GM23338 (cell line): ENCODE measurements at regions not wholly inside any gene's neighbourhood (a gene's known extent, or its start where the extent isn't known, plus 50 kb on each side); places are given as distances from the start of the nearest gene placed in this dataset.

Source experiments
- ATAC-seq: fragments of 200-7000 bp; cut with Tn5 transposase; 3 replicates; pipeline ENCODE4 v1.9.1; 2020
- DNase-seq: peaks from one replicate; pipeline ENCODE4 v3.0.0-alpha.2; 2015; ENCODE audit warnings: low spot score
- H2AFZ ChIP-seq: fragments of 200-600 bp; sonication (generic); 2 replicates; pipeline ENCODE4 v1.8.0; 2016; ENCODE audit warnings: antibody characterized with exemption, mild to moderate bottlenecking, moderate library complexity
- H3F3A ChIP-seq: fragments of 200-600 bp; sonication (generic); replicated peaks from 2 replicates; pipeline ENCODE4 v1.8.0; 2017; ENCODE audit warnings: antibody characterized with exemption, mixed run types, low read depth
- H3K27ac ChIP-seq: fragments of 200-600 bp; sonication (generic); 2 replicates; pipeline ENCODE4 v1.6.1; 2016; ENCODE audit warnings: low read depth
- H3K27me3 ChIP-seq: fragments of 200-600 bp; sonication (generic); 2 replicates; pipeline ENCODE4 v1.8.0; 2016; ENCODE audit warnings: mild to moderate bottlenecking, mixed run types, moderate library complexity; ENCODE audit not compliant: insufficient read depth
- H3K36me3 ChIP-seq: fragments of 200-600 bp; sonication (generic); 2 replicates; pipeline ENCODE4 v1.8.0; 2016; ENCODE audit warnings: mild to moderate bottlenecking; ENCODE audit not compliant: insufficient read depth
- H3K4me1 ChIP-seq: fragments of 200-600 bp; sonication (generic); 2 replicates; pipeline ENCODE4 v1.8.0; 2016; ENCODE audit warnings: mild to moderate bottlenecking, moderate library complexity; ENCODE audit not compliant: insufficient read depth
- H3K4me2 ChIP-seq: fragments of 200-600 bp; sonication (generic); 2 replicates; pipeline ENCODE4 v1.7.1; 2017; ENCODE audit warnings: mixed run types
- H3K4me3 ChIP-seq: fragments of 200-600 bp; sonication (generic); 2 replicates; pipeline ENCODE4 v1.6.1; 2016; ENCODE audit warnings: mixed run types
- H3K79me2 ChIP-seq: fragments of 200-600 bp; sonication (generic); replicated peaks from 2 replicates; pipeline ENCODE4 v1.8.0; 2017; ENCODE audit warnings: mild to moderate bottlenecking; ENCODE audit not compliant: insufficient read depth
- H3K9me2 ChIP-seq: fragments of 200-600 bp; sonication (generic); 2 replicates; pipeline ENCODE4 v1.8.0; 2017; ENCODE audit not compliant: insufficient read depth
- H4K20me1 ChIP-seq: fragments of 200-600 bp; sonication (generic); replicated peaks from 2 replicates; pipeline ENCODE4 v1.8.0; 2017; ENCODE audit warnings: mild to moderate bottlenecking; ENCODE audit not compliant: insufficient read depth
- H3K27ac Mint-ChIP-seq: 2 replicates; pipeline ENCODE4 v1.8.0; 2020; ENCODE audit warnings: inconsistent platforms, mild to moderate bottlenecking, moderate library complexity, mixed read lengths
- H3K27me3 Mint-ChIP-seq: 3 replicates; pipeline ENCODE4 v1.8.0; 2022; ENCODE audit warnings: low read depth, mild to moderate bottlenecking, moderate library complexity, mixed read lengths, inconsistent platforms; ENCODE audit not compliant: insufficient read depth, poor library complexity
- H3K36me3 Mint-ChIP-seq: 3 replicates; pipeline ENCODE4 v1.8.0; 2021; ENCODE audit warnings: low read depth, mild to moderate bottlenecking, inconsistent platforms, moderate library complexity, mixed read lengths
- H3K4me1 Mint-ChIP-seq: 3 replicates; pipeline ENCODE4 v1.8.0; 2020; ENCODE audit warnings: mild to moderate bottlenecking, inconsistent platforms, mixed read lengths
- H3K4me3 Mint-ChIP-seq: 3 replicates; pipeline ENCODE4 v1.8.0; 2021; ENCODE audit warnings: moderate library complexity, mild to moderate bottlenecking, inconsistent platforms, mixed read lengths
- H3K9me3 Mint-ChIP-seq: 3 replicates; pipeline ENCODE4 v1.8.0; 2020; ENCODE audit warnings: moderate library complexity, mild to moderate bottlenecking, inconsistent platforms, mixed read lengths
- CREB1 ChIP-seq: fragments of 250-450 bp; sonication (Bioruptor Pico); IDR thresholded peaks from 2 replicates; pipeline ENCODE4 v1.5.0; 2020; ENCODE audit warnings: low read depth, mild to moderate bottlenecking, moderate library complexity
- EZH2 ChIP-seq: fragments of 200-600 bp; sonication (generic); IDR thresholded peaks from one replicate; pipeline ENCODE4 v1.8.0; 2017; ENCODE audit warnings: antibody characterized with exemption, mild to moderate bottlenecking, low read depth; ENCODE audit not compliant: unreplicated experiment
- EZH2phosphoT487 ChIP-seq: fragments of 200-600 bp; sonication (generic); IDR thresholded peaks from one replicate; pipeline ENCODE4 v1.8.1; 2018; ENCODE audit warnings: antibody characterized with exemption; ENCODE audit not compliant: unreplicated experiment
- JUNB ChIP-seq: IDR thresholded peaks from one replicate; pipeline ENCODE4 v1.6.1; 2016; ENCODE audit warnings: antibody characterized with exemption; ENCODE audit not compliant: unreplicated experiment
- NANOG ChIP-seq: IDR thresholded peaks from 2 replicates; pipeline ENCODE4 v1.6.1; 2016; ENCODE audit warnings: antibody characterized with exemption, borderline replicate concordance
- POLR2AphosphoS5 ChIP-seq: IDR thresholded peaks from 2 replicates; pipeline ENCODE4 v1.6.1; 2016; ENCODE audit warnings: antibody characterized with exemption, low read depth
- STAT1 ChIP-seq: IDR thresholded peaks from one replicate; pipeline ENCODE4 v1.6.1; 2016; ENCODE audit warnings: antibody characterized with exemption; ENCODE audit not compliant: unreplicated experiment
- ZNF114 ChIP-seq: fragments of 250-450 bp; sonication (Bioruptor Pico); IDR thresholded peaks from 2 replicates; pipeline ENCODE4 v1.5.0; 2020; ENCODE audit warnings: mild to moderate bottlenecking, moderate library complexity
- ZNF331 ChIP-seq: fragments of 250-450 bp; sonication (Bioruptor Pico); IDR thresholded peaks from 2 replicates; pipeline ENCODE4 v1.5.0; 2020; ENCODE audit warnings: low read depth, mild to moderate bottlenecking, moderate library complexity
- TF ChIP-seq, protein P1 (sequence below), 2 experiments: fragments of 200-600 bp in 1 of 2; sonication (generic) in 1 of 2; conservative IDR thresholded peaks; 2 replicates each; pipeline versions ENCODE4 v1.5.1 to v1.6.1; 2016 to 2017; ENCODE audit warnings: antibody characterized with exemption in 2 of 2, low read depth in 2 of 2, mild to moderate bottlenecking in 2 of 2, moderate library complexity in 1 of 2
- TF ChIP-seq, protein P2 (sequence below): IDR thresholded peaks from one replicate; pipeline ENCODE4 v1.6.1; 2018; ENCODE audit warnings: antibody characterized with exemption; ENCODE audit not compliant: unreplicated experiment
- TF ChIP-seq, protein P3 (sequence below): IDR thresholded peaks from 2 replicates; pipeline ENCODE4 v1.6.1; 2016; ENCODE audit warnings: antibody characterized with exemption
- TF ChIP-seq, protein P4 (sequence below): fragments of 250-450 bp; sonication (Bioruptor Pico); IDR thresholded peaks from 2 replicates; pipeline ENCODE4 v1.5.0; 2020; ENCODE audit warnings: mild to moderate bottlenecking, moderate library complexity

- no peaks in the 10 kb centered on the region for H3K36me3 Mint-ChIP-seq
- H3K4me2 ChIP-seq: no peak overlapping the region
- H4K20me1 ChIP-seq: no peaks in the 10 kb centered on the region
- no peak overlapping the region for H3K4me3 ChIP-seq
- no peak for DNase-seq
- H3K27me3 ChIP-seq: no peaks in the 10 kb centered on the region
- H3K9me2 ChIP-seq: peaks cover 5% of the 10 kb centered on the region; the same call in 1 of the 2 replicates
- no peaks in the 10 kb centered on the region for H3K36me3 ChIP-seq
- H3K79me2 ChIP-seq: no peaks in the 10 kb centered on the region
- no peaks in the 10 kb centered on the region for H3K9me3 Mint-ChIP-seq
- no peak overlapping the region for H3K27ac ChIP-seq
- ATAC-seq: no peak
- H3F3A ChIP-seq: no peaks in the 10 kb centered on the region
- no peak overlapping the region for H2AFZ ChIP-seq
- no peak overlapping the region for H3K4me3 Mint-ChIP-seq
- no peak overlapping the region for H3K27ac Mint-ChIP-seq
- no peaks in the 10 kb centered on the region for H3K27me3 Mint-ChIP-seq
- no peaks in the 10 kb centered on the region for H3K4me1 ChIP-seq
- TF ChIP-seq CREB1 (no peak), JUNB (no peak), ZNF114 (CRISPR knock-in tag) (no peak), EZH2 (no peak), POLR2AphosphoS5 (no peak), NANOG (no peak), EZH2phosphoT487 (no peak), STAT1 (no peak), ZNF331 (CRISPR knock-in tag) (no peak)
- TF ChIP-seq, protein P1, sequence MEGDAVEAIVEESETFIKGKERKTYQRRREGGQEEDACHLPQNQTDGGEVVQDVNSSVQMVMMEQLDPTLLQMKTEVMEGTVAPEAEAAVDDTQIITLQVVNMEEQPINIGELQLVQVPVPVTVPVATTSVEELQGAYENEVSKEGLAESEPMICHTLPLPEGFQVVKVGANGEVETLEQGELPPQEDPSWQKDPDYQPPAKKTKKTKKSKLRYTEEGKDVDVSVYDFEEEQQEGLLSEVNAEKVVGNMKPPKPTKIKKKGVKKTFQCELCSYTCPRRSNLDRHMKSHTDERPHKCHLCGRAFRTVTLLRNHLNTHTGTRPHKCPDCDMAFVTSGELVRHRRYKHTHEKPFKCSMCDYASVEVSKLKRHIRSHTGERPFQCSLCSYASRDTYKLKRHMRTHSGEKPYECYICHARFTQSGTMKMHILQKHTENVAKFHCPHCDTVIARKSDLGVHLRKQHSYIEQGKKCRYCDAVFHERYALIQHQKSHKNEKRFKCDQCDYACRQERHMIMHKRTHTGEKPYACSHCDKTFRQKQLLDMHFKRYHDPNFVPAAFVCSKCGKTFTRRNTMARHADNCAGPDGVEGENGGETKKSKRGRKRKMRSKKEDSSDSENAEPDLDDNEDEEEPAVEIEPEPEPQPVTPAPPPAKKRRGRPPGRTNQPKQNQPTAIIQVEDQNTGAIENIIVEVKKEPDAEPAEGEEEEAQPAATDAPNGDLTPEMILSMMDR (conservative IDR thresholded peaks at IDR 0.05; ENCODE audit: low read depth in 2 of 2): no peak
- TF ChIP-seq, protein P2, sequence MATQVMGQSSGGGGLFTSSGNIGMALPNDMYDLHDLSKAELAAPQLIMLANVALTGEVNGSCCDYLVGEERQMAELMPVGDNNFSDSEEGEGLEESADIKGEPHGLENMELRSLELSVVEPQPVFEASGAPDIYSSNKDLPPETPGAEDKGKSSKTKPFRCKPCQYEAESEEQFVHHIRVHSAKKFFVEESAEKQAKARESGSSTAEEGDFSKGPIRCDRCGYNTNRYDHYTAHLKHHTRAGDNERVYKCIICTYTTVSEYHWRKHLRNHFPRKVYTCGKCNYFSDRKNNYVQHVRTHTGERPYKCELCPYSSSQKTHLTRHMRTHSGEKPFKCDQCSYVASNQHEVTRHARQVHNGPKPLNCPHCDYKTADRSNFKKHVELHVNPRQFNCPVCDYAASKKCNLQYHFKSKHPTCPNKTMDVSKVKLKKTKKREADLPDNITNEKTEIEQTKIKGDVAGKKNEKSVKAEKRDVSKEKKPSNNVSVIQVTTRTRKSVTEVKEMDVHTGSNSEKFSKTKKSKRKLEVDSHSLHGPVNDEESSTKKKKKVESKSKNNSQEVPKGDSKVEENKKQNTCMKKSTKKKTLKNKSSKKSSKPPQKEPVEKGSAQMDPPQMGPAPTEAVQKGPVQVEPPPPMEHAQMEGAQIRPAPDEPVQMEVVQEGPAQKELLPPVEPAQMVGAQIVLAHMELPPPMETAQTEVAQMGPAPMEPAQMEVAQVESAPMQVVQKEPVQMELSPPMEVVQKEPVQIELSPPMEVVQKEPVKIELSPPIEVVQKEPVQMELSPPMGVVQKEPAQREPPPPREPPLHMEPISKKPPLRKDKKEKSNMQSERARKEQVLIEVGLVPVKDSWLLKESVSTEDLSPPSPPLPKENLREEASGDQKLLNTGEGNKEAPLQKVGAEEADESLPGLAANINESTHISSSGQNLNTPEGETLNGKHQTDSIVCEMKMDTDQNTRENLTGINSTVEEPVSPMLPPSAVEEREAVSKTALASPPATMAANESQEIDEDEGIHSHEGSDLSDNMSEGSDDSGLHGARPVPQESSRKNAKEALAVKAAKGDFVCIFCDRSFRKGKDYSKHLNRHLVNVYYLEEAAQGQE: no peak
- TF ChIP-seq, protein P3, sequence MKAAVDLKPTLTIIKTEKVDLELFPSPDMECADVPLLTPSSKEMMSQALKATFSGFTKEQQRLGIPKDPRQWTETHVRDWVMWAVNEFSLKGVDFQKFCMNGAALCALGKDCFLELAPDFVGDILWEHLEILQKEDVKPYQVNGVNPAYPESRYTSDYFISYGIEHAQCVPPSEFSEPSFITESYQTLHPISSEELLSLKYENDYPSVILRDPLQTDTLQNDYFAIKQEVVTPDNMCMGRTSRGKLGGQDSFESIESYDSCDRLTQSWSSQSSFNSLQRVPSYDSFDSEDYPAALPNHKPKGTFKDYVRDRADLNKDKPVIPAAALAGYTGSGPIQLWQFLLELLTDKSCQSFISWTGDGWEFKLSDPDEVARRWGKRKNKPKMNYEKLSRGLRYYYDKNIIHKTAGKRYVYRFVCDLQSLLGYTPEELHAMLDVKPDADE: no peak
- TF ChIP-seq, protein P4, sequence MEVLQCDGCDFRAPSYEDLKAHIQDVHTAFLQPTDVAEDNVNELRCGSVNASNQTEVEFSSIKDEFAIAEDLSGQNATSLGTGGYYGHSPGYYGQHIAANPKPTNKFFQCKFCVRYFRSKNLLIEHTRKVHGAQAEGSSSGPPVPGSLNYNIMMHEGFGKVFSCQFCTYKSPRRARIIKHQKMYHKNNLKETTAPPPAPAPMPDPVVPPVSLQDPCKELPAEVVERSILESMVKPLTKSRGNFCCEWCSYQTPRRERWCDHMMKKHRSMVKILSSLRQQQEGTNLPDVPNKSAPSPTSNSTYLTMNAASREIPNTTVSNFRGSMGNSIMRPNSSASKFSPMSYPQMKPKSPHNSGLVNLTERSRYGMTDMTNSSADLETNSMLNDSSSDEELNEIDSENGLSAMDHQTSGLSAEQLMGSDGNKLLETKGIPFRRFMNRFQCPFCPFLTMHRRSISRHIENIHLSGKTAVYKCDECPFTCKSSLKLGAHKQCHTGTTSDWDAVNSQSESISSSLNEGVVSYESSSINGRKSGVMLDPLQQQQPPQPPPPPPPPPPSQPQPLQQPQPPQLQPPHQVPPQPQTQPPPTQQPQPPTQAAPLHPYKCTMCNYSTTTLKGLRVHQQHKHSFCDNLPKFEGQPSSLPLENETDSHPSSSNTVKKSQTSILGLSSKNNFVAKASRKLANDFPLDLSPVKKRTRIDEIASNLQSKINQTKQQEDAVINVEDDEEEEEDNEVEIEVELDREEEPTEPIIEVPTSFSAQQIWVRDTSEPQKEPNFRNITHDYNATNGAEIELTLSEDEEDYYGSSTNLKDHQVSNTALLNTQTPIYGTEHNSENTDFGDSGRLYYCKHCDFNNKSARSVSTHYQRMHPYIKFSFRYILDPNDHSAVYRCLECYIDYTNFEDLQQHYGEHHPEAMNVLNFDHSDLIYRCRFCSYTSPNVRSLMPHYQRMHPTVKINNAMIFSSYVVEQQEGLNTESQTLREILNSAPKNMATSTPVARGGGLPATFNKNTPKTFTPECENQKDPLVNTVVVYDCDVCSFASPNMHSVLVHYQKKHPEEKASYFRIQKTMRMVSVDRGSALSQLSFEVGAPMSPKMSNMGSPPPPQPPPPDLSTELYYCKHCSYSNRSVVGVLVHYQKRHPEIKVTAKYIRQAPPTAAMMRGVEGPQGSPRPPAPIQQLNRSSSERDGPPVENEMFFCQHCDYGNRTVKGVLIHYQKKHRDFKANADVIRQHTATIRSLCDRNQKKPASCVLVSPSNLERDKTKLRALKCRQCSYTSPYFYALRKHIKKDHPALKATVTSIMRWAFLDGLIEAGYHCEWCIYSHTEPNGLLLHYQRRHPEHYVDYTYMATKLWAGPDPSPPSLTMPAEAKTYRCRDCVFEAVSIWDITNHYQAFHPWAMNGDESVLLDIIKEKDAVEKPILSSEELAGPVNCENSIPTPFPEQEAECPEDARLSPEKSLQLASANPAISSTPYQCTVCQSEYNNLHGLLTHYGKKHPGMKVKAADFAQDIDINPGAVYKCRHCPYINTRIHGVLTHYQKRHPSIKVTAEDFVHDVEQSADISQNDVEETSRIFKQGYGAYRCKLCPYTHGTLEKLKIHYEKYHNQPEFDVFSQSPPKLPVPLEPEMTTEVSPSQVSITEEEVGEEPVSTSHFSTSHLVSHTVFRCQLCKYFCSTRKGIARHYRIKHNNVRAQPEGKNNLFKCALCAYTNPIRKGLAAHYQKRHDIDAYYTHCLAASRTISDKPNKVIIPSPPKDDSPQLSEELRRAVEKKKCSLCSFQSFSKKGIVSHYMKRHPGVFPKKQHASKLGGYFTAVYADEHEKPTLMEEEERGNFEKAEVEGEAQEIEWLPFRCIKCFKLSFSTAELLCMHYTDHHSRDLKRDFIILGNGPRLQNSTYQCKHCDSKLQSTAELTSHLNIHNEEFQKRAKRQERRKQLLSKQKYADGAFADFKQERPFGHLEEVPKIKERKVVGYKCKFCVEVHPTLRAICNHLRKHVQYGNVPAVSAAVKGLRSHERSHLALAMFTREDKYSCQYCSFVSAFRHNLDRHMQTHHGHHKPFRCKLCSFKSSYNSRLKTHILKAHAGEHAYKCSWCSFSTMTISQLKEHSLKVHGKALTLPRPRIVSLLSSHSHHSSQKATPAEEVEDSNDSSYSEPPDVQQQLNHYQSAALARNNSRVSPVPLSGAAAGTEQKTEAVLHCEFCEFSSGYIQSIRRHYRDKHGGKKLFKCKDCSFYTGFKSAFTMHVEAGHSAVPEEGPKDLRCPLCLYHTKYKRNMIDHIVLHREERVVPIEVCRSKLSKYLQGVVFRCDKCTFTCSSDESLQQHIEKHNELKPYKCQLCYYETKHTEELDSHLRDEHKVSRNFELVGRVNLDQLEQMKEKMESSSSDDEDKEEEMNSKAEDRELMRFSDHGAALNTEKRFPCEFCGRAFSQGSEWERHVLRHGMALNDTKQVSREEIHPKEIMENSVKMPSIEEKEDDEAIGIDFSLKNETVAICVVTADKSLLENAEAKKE (CRISPR knock-in tag): no peak
- peaks cover 9% of the 10 kb centered on the region; the same call in 2 of the 3 replicates for H3K4me1 Mint-ChIP-seq
These were observed 468.8 kb upstream of the CDIN1 start for GRCh38 chr15:36110659-36110993.
